GM21723 (cell line): ENCODE measurements at regions not wholly inside any gene's neighbourhood (a gene's known extent, or its start where the extent isn't known, plus 50 kb on each side); places are given as distances from the start of the nearest gene placed in this dataset.

Experiments
- ATAC-seq: cut with Tn5 transposase; IDR thresholded peaks from one replicate; pipeline ENCODE4 v1.9.1; 2021; ENCODE audit warnings: mild to moderate bottlenecking, moderate library complexity; ENCODE audit not compliant: unreplicated experiment

GRCh38 chr16:87183647-87184046 lies 133.5 kb downstream of the C16orf95 start:
- ATAC-seq, result no peak

GRCh38 chr16:87185308-87185707 lies 131.9 kb downstream of the C16orf95 start:
- no peak for ATAC-seq

DNA sequence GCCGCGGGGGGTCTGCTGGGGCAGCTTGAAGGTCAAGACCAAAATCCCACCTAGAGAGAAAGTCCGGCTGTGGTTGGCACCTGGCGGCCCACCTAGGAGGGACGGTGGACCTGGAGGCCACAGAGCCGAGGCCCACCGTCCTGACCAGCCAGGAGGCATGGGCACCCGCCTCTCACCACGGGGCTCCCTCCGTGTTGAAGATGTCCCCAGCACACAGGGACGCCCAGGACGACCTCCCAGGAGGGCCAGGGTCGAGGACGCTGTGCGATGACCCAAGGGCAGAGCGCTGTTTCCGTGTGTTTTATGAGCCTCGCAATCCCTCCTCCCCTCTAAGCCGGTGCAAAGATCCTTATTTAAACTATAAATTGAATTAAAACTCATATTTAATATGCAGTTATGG lies 131.2 kb downstream of the C16orf95 start:
- no peak for ATAC-seq

GRCh38 chr16:87186446-87186845 lies 130.7 kb downstream of the C16orf95 start:
- no peak for ATAC-seq

- no peak for ATAC-seq
Measured at GRCh38 chr16:87186876-87187533, 130.2 kb downstream of the C16orf95 start.

DNA sequence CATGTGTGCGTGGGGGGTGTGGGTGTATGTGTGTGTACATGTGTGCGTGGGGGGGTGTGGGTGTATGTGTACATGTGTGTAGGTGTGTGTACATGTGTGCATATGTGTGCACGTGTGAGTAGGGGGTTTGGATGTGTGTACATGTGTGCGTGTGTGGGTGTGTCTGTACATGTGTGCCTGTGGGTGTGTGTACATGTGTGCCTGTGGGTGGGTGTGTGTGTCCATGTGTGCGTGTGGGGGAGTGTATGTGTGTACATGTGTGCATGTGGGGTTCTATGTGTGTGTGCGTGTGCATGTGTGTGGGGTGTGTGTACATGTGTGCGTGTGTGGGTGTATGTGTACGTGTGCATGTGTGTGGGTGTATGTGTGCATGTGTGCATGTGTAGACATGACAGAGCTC lies 129.1 kb downstream of the C16orf95 start:
- ATAC-seq, result no peak

GRCh38 chr16:87189426-87189825 lies 127.8 kb downstream of the C16orf95 start:
- ATAC-seq, result no peak

DNA sequence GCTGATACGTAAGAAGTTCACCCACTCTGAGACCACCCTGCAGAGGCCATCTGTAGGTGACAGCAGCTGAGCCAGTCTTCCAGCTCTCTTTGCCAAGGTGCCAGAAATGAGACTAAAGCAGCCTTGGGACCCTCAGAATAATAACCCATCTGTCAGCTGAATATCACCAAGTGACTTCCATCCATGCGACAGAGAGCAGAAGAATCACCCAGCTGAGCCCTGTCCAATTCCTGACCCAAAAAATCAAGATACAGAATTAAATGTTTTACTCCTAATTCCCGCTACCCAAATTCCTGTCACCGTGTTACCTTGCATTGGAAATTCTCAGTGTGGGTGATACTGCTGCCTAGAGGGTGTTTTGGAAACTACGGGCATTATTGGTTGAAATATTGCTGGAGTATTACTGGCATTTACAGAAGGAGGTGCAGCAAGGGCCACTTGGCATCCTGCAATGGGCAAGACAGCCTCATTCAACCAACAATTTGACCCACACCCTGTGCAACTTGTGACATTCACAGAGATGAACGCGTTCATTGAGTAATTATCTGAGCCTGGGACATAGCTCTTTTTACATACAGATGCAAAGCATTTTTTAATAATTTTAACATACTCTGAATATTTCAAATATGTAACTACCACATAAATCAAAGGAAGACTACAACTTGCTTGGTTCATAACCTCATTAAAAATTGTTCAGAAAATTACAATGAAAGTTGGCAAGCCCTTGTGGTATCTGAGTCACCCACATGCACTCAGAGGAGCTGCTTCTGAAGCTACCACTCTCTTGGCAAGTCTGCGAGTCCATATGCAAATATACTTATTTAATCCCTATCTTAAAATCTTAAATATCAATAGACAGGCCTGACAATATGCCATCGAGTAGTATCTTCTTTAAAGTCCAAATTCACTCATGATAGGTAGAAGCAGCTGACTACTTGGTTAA lies 126.6 kb downstream of the C16orf95 start:
- no peak for ATAC-seq

GRCh38 chr16:87192452-87193073 lies 124.6 kb downstream of the C16orf95 start:
- ATAC-seq, result no peak

DNA sequence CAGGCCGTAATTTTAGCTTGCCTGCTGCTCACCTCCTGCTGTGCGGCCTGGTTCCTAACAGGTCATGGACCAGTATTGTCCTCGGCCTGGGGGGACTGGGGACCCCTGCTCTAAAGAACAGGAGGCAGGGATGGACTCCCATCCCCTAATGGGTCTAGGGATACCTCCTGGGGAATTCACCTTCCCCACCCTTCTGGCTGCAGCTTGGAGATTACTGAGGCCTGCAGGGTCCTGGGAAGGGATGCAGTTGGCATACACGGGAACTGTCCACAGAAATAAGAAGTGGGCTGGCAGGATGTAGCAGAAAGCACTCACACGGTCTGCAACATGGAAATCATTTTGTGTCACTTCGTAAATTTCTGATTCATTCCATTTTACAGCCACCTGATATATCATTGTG lies 123.0 kb downstream of the C16orf95 start:
- no peak for ATAC-seq

- no peak for ATAC-seq
Measured at GRCh38 chr16:87195161-87195560, 122.0 kb downstream of the C16orf95 start.

- no peak for ATAC-seq
Measured at GRCh38 chr16:87196231-87196630, 121.0 kb downstream of the C16orf95 start.

- no peak for ATAC-seq
Measured at GRCh38 chr16:87196661-87197060, 120.5 kb downstream of the C16orf95 start.

DNA sequence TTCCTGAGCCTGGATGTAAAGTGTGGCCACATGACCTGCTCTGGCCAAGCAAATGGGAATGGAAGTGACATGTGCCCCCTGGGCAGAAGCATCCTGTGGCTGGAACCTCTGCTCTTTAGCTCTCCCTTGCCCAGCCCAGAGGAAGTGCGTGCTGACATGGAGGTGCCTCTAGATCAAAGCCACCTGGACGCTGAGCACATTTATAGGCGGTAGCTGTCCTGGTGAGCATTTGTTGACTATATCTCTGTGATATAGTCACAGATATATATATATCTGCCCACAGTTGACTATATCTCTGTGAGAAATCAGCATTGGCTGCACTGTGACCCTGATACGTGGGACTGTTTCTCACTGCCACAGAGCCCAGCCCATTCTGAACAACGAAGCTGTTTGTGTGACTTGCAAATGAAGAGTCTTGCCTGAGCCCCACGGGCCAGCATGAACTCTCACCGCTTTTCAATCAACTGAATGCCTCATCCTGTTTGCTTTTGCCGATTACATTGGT lies 118.8 kb downstream of the C16orf95 start:
- ATAC-seq, result no peak

DNA sequence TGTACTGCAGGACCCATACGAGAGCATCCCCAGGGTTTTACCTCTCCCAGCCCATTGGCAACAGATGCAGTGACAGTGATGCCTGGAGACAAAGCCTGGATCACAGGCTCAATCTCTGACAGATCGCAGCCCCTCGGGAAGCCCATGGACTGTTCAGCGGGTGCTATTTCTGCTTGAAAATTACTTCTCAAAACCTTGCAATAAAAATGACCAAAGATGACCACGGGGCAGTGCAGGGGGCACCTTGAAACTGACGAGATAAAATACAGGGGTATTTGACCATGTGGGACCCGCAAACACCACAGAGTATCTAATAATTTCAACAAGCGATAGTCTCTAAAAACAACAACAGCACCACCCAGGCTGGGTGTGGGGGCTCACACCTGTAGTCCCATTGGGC lies 118.3 kb downstream of the C16orf95 start:
- ATAC-seq, result no peak

GRCh38 chr16:87199379-87199778 lies 117.8 kb downstream of the C16orf95 start:
- ATAC-seq, result no peak

DNA sequence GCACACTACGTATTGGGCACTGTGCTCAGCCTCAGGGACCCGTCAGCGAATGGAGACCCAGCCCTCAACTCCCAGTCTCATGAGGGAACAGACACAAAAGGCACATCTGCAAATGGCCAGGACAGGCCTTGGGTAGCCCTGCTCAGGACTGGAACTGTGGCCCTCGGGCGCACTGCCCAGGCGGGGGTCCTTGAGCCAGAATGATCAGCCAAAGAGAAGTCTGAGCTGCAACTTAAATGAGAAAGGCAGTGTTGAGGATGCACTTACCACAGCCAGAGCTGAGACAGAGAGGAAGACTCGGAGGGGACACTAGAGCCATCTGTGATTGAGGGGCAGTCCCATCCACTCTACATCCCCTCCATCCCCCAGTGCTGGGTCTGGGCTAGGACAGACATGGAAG lies 117.3 kb downstream of the C16orf95 start:
- no peak for ATAC-seq

DNA sequence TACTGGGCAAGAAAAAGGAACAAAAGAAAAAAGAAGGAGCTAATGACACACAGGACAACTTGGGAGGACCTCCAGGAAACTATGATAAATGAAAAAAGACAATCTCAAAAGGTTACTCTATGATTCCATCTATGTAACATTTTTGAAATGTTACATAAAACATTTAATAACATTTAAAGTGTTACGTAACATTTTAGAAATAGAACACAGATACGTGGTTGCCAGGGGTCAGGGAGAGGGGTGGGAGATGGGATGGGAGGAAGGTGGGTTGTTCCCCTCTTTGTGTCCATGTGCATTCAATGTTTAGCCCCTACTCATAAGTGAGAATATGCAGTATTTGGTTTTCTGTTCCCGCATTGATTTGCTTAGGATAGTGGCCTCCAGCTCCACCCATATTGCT lies 116.6 kb downstream of the C16orf95 start:
- ATAC-seq, result no peak

DNA sequence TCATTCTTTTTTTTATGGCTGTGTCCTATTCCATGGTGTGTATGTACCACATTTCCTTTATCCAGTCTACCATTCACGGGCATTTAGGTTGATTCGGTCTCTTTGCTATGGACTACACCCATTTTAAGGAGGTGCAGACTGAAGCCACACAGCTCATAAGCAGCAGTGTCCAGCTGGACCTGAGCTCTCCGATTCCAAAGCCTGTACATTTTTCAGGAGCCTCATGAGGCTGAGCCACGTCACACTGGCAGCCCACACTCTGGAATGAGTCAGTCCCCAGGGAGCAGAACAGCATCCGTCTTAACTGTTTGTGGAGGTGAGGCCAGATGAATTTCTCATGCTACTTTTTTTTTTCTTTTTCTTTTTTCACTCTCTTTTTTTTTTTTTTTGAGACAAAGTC lies 116.1 kb downstream of the C16orf95 start:
- ATAC-seq, result no peak

- no peak for ATAC-seq
Measured at GRCh38 chr16:87201790-87202189, 115.4 kb downstream of the C16orf95 start.

GRCh38 chr16:87202346-87202745 lies 114.8 kb downstream of the C16orf95 start:
- no peak for ATAC-seq
